ENCODE measurements at regions not wholly inside any gene's neighbourhood (a gene's known extent, or its start where the extent isn't known, plus 50 kb on each side); places are given as distances from the start of the nearest gene placed in this dataset.

DNA sequence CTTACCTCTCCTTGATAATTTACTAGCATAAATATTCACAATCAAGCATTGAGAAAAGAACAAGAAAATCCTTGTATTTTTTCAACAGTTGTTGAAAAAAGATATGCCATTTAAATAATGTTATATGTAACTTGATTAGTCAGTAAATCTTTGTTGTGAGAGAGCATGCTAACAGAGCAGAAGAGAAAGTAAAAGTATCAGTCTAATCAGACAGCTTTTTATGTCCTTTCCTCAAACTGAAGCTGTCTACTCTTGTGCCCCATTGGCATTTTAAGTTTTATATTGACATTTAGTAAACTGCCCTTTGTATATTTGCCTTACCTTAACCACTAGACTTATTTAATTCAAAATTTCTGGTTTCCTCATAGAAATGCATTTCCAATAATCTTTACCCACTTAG is 668.7 kb downstream of the OTOL1 start:
- FAIRE-seq (no peak), DNase-seq (ENCODE audit: low spot score in 2 of 2) (no peak)

DNA sequence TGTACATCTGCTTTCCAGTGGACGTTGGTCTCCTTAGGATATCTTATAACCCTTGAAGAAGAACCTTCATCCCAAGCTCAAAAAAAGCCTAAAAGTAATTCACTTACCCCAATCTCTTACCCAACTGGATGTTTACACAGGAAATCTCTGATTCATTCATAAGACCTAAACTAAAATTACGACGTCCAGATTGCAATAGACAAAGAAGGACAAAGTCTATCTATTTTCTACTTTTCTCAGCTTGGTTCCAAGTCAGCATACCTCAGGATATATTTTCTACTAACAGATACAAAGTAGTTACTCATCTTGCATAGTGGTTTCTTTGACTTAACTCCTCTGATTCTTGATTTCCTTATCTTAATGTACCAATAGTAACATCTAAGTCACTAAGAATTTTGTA is 669.9 kb downstream of the OTOL1 start:
- DNase-seq (ENCODE audit: low spot score in 2 of 2) (no peak), FAIRE-seq (no peak)

DNA sequence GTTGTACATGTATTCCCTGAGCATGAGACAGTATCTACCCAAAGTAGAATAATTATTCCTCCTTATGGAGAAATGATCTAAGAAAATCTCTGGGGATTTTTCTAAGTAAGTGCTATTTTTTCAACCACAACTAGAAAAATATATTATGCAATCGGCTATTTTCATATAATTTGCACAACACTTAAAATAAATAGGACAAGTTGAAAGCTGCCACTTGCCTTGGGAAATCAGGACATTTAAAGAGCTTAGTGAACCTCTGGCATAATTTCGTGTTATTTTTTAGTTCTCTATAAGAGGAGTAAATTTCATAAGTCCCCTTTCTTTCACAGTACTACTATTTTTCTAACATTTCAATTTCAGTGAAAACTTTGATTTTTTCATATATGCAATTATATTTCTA is 672.1 kb downstream of the OTOL1 start:
- DNase-seq (ENCODE audit: low spot score in 2 of 2) (no peak), FAIRE-seq (no peak)

DNA sequence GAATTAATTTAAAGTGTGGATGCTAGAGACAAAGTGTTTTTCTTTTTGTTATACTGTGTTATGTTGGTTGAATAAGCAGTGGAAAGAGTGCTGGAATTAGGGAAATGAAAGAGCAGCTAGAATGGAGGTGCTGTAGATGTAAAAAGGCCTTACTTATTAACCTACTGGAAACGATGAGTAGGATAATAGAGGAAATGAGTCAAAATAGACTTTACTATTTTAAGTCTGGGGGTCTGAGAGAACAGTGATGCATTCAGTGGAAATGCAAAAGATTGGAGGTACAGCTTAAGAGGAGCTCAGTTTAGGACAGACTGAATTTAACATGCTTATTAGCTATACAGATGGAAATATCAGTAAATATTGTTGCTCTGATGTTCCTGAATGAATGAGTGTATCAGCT is 674.0 kb downstream of the OTOL1 start:
- no peak for FAIRE-seq
- DNase-seq (ENCODE audit: low spot score in 2 of 2) = no peak

DNA sequence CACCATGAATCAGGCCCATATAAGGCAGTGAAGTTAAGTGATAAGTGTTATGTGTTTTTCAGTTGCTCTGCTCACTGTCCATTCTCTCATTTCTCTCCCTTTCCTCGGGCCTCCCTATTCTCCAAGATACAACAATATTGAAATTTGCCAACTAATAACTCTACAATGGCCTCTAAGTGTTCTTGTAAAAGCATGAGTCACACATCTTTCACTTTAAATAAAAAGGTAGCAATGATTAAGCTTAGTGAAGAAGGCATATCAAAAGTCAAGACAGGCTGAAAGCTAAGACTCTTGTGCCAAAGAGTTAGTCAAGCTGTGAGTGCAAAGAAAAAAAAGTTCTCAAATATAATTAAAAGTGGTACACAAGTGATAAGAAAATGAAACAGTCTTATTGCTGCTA is 675.4 kb downstream of the OTOL1 start:
- DNase-seq (ENCODE audit: low spot score in 2 of 2) (no peak), FAIRE-seq (no peak)

DNA sequence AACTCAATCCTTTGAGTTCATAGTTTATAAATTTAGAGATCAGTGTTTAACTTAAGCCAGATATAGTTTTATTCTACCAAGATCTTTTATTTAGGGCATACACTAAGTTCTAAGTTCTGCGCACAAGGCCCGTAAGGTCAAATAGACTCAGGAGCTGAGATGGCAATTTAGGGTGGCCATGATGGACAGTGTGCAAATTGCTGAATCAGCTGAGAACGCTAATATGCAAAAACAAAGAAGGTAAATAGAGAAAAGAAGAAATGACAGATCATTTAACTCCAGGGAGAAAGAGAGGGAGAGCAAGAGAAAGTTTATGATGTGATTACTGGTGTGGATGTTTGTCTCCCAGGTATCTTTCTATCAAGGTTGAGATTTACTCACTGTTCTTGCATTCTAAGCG is 678.5 kb downstream of the OTOL1 start:
- FAIRE-seq (no peak), DNase-seq (ENCODE audit: low spot score in 2 of 2) (no peak)

DNA sequence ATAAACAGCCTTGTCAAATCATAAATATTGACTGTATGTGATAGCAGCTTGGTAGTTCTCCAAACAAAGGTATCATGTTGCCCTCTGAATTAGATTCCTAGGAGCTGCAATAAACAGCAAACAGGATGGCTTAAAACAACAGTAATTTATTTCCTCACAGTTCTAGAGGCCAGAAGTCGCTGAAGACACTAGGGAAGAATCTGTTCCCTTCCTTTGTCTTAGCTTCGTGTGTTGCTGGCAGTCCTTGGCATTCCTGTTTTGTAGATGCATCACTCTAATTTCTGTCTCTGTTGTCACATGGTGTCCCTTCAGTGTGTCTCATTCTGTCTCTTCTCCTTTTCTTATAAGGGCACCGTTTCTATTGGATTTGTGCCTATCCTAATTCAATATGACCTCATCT is 679.3 kb downstream of the OTOL1 start:
- no peak for DNase-seq (ENCODE audit: low spot score in 2 of 2)
- no peak for FAIRE-seq

DNA sequence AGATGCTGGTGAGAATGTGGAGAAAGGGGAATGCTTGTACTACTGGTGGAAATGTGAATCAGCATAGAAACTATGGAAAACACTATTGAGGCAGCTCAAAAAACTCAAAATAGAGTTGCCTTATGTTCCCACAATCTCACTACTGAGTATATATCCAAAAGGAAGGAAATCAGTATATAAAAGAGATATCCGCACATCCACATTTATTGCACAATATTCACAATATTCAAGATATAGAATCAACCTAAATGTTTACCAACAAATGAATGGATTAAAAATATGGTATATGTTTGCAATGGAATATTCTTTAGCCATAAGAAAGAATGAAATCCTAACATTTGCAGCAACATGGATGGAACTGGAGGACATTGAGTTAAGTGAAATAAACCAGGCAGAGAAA is 686.8 kb downstream of the OTOL1 start:
- DNase-seq (ENCODE audit: low spot score in 2 of 2) (no peak), FAIRE-seq (no peak)

DNA sequence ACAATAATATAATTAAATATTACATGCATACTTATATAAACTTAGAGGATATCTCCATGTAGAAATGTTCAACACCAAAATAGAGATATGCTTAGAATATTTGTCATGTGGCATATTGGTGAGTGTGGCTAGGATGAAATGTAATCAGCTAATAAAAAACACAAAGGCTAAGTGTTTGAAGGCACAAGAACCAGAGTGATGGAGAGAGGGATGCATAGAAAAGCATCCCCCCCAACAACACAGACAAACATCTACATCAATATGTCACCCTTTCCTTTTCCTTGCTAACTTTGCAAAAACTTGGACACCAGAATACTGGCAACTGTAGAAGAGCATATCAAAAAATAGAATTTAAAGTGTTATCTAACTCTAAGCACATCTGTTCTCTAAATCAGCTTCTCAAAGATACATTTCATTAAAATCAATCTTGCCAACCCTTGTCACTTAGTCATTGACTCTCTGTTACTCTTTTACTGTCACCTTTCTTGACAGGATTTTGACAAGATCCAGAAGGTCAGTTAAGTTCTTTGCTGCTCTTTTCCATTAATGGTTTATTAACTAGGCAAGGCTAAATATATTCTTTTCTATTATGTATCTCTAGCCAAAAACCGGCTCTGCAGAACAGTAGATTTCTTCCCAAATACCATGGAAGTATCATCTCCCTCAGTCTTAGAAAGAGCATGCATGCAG is 695.9 kb downstream of the OTOL1 start:
- DNase-seq (ENCODE audit: low spot score in 2 of 2) (no peak), FAIRE-seq (no peak)

DNA sequence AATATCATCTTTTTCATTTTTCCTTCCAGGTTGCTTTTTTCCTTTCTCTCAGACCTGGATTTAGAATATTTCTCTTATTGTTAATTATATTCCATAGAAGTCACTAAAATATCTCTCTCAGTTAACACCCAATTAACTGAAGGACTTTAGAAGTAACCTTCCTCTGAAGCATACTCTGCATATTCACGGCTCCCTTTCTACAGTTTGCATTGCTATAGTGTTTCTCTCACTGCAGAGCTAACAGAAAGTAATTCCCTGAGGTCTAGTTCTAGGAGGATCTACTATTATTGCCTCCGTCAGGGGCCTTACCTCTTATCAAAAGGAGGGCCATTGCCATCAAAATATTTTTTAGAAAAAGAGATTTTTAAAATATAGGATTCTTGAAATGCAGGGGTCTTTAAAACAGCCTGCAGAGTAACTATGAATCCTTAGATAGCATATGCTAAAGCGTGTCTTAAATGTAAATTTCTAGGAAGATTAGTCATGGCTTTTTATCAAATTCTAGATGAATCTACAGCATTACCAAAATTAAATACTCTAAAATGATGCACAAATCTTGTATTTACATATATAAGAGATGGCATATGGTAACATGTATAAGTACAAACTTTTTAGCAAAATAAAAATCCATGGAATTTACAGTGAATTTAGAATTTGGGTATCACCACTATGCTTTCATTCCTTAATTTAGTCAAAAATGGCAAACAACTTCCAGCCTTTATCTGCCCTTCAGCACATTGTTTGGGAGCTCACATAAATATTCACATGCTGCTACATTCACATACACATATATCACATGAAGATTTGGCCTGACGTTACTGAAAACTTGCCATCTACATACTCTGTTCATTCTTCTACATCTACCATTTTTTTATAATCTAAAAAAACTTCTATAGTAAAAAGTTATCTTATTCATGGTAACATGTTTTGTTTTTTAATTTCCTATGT is 696.8 kb downstream of the OTOL1 start:
- DNase-seq (ENCODE audit: low spot score in 2 of 2) (no peak), FAIRE-seq (no peak)

DNA sequence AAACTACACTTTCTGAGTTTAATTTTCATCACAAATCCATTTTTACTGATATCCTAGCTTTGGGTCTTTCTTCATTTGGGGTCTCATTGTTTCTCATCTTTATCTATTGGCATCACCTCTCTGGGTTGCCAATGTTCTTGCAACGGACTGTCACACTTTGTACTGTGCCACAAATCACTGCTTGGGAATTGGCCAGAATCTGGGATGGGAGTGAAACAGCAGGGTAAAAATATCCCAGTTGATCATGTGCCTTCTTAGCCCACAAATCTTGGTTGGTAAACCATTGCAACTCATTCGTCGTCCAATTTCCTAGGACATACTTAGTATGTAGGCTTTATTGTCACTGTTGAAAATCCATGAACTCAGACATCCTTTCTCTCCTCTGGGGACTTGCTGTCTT is 698.5 kb downstream of the OTOL1 start:
- DNase-seq (ENCODE audit: low spot score in 2 of 2) (no peak), FAIRE-seq (no peak)

DNA sequence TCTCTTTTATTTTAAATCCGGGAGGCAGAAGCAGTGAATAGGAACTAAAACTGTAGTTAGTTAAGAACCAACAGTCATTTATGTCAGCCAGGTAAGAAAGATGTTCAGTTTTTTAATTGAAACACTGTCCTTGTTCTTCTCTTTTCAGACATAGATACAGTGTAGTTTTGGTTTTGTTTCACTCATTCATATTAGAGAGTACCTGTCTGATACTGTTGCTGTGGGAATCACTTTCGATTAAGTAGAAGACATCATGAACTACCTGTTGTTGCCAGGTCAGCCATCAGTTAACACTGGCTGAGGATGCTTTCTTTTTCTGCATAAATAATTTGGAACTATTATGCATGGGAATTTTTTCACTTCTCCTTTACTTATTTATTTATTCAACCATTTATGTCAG is 700.4 kb downstream of the OTOL1 start:
- DNase-seq (ENCODE audit: low spot score in 2 of 2) = no peak
- no peak for FAIRE-seq

DNA sequence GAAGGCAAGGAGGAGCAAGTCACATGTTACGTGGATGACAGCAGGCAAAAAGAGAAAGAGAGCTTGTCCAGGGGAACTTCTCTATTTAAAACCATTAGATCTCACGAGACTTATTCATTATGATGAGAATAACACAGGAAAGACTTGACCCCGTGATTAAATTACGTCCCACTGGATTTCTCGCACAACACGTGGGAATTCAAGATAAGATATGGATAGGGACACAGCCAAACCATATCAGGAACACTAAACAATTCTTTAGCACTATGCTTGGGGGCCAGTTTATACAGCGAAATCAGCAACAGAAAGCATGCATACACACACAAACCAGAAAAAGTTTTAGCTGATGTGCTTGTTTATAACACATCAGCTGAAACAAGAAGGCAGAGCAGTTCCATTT is 704.2 kb downstream of the OTOL1 start:
- FAIRE-seq (no peak), DNase-seq (ENCODE audit: low spot score in 2 of 2) (no peak)

DNA sequence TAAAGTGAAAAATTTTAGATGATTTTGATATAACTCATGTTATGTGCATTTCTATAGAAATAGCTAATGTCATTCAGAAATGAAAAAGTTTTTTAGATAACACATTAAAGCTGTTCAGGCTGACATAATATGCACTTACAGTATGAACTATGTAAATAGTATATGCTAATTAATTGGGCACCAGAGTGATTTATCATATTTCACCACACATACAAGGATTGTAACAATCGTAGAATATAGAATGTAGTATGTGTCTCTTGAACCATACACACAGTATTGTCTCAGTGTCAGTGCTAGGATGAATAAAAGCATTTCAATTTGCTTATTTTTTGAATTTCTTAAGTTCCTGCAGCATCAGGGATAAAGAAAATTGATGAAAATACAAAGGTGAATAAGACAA is 710.0 kb downstream of the OTOL1 start:
- no peak for DNase-seq (ENCODE audit: low spot score in 2 of 2)

DNA sequence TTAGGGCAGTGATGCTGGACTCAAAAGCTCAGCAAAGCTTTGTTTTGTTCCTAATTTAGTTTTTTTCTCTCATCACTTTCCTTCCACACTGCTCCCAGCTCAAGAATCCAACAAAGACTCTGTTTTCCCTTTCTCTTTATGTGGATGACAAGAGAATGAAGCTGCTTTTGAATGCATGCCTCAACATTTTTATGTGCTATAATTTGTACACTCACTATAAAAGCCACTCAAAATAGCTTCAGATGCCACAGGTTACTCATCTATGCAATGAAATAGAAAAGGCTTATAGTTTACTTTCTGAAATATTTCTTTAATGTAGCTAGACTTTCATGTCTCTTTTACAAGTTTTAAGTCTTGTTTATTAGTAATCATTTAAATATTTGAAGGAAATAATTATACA is 714.9 kb downstream of the OTOL1 start:
- DNase-seq (ENCODE audit: low spot score in 2 of 2) (no peak), FAIRE-seq (no peak)

More for the DNA sequence above, 710.0 kb downstream of the OTOL1 start:
- FAIRE-seq = no peak

DNA sequence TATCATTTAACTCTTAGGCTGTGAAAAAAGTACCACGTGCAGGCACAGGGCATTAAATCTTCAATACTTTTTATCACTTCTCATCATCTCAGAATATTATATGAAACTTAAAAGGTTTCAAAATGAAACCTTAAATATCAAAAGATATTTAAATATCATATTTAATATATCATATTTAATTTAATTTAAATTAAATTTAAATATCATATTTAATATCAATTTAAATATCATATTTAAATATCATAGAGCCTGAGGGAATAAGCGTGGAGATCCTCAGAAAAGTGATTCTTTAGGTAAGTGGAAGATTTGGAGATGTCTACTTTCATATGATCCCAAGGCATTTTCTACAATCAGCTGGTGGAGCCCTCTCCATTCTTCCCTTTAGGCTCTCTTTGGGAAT is 716.6 kb downstream of the OTOL1 start:
- DNase-seq (ENCODE audit: low spot score in 2 of 2) (no peak), FAIRE-seq (peak; percentile 91)

DNA sequence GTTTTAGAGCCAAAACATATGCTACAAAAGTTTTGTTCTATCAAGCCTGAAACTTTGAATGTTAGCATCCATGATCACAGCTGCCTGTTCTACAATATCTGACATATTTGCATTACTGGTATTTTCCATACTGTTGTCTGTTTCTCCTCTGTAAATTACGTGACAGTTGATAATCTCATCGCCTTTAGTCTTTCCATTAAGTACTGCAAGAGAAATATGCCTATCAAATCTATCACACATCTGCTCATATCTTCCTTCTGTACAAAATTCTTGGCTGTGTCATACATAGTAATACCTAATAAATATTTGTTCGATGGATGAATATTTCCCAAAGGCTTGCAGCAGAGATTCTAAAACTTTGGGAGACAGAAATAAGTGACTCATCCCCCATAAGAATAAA is 717.3 kb downstream of the OTOL1 start:
- no peak for DNase-seq (ENCODE audit: low spot score in 2 of 2)
- no peak for FAIRE-seq

DNA sequence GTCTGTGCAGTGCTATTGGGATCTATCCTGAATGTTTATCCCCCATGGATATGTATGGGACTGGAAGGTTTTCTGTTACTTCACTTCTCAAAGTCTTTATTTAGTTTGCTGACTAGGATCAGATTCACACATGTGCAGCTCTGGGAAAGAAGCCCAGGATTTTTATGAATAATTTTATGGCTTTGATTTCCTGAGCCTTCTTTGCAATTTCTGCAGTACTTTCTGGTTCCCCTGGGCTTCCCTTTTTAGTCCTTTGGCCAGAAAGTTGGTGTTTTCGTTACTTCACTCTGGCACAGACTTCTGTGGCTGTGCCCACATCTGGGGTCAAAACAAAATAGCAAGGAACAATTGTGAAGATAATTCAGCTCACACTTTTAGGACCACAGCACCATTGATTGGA is 721.0 kb downstream of the OTOL1 start:
- DNase-seq (ENCODE audit: low spot score in 2 of 2) = no peak
- no peak for FAIRE-seq

DNA sequence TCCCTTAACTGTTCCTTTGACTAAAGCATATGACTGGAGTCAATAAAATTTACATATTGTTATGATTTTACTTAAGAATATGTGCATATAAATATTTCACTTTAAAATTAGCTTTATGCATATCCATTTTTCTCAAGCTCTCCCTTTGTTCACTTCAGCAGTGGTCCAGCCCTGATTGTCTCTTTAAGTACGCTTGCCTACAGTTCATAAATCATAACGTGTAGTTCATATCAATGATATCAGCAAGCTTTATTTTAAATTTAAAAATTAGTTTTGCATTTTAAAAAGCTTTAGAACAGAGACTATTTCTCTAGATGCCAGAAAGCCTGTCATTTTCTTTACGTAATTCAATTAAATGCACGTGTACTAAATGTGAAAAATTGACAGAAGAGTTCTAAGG is 721.9 kb downstream of the OTOL1 start:
- FAIRE-seq (no peak), DNase-seq (ENCODE audit: low spot score in 2 of 2) (no peak)

DNA sequence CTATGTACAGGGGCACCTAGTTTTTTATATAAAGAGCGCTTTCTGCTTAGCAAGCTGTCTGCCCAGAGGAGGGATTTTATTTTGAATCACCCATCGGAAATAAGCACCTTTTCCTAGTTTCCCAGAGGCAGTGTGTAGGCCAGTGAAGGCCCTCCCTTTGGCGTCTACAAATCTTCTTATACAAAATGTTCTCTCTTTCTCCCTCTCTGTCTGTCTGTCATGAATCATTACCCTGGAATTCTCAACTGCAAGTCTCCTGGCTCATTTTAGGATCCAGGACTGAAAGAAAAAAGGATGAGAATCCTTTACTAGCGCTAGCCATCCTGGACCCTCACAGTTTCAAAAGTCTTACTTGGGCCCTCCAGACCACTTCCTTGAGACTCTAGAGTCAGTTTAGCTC is 728.1 kb downstream of the OTOL1 start:
- FAIRE-seq = no peak
- DNase-seq (ENCODE audit: low spot score in 2 of 2) = no peak

DNA sequence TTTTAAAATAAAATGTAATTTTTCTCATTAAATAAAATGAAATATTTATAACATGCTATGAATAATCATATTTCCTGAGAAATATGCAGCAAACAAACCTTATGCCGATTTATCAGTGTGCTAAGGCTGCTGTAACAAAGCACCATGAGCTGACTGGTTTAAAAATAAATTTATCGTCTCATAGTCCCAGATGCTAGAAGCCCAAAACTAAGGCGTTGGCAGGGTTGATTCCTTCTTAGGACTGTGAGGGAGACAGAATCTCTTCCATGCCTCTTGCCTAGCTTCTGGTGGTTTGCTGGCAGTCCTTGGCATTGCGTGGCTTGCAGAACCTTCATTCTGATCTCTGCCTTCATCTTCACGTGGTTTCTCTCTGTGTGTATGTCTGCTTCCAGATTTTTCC is 740.3 kb downstream of the OTOL1 start:
- DNase-seq (ENCODE audit: low spot score in 2 of 2) (no peak), FAIRE-seq (no peak)

DNA sequence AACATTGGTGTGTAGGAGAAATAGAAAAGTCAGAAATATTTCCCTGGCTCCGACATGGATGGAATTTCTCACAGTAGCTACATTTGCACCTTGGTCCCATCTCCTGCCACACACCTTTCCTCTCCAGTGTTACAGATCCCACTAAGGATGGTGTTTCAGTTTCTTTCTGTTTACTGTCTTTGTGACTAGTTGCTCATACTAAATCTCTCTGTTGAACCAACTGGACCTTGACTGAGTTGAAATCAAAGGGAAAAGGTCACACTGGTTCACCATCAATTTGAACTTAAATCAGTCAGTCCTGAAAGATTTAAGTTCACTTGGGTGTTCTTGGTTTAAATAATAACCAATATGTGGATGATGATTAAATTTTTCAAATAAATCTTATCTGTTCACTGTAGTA is 754.2 kb downstream of the OTOL1 start:
- DNase-seq (ENCODE audit: low spot score in 2 of 2) (no peak), FAIRE-seq (no peak)

All from frontal cortex (tissue), 3 donors.